ENCODE measurements at regions not wholly inside any gene's neighbourhood (a gene's known extent, or its start where the extent isn't known, plus 50 kb on each side); places are given as distances from the start of the nearest gene placed in this dataset.
"Not testable (repeated sequence)": the region's sequence is repeated elsewhere in the genome, so short reads cannot be mapped to it uniquely, and the experiment has no call there.

DNA sequence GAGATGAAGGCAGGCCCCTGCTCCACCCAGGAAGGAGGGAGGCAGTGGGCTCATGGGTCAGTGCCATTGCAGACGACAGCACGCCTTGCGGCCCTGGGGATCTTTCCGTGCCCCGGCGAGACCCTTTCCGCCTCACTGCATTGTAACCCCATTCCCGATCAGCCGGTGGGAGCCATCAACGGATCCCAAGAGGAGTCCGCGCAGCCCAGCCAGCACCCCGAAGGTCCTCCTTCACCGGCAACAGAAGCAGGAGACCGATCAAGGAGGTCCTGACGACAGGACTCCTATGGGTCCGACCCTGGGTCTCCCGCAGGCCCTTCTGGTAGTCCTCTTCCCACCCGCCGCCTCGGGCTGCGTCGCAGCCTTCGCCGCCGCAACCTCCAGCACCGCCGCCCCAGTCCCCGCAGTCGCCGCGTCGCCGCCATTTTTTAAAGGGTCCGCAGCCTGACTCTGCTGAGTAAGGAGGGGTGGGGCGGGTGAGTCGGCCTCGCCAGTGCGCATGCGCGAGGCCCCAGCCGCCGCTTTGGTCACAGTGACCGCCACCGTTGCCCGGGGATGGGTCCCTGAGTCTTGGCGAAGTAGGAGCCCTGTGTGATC is 1417.0 kb upstream of the PCDH10 start:
- DNase-seq = not testable (repeated sequence)

GRCh38 chr4:131734321-131734720 is 1414.8 kb upstream of the PCDH10 start:
- not testable (repeated sequence) for DNase-seq

GRCh38 chr4:131734851-131735385 is 1414.2 kb upstream of the PCDH10 start:
- DNase-seq = not testable (repeated sequence)

DNA sequence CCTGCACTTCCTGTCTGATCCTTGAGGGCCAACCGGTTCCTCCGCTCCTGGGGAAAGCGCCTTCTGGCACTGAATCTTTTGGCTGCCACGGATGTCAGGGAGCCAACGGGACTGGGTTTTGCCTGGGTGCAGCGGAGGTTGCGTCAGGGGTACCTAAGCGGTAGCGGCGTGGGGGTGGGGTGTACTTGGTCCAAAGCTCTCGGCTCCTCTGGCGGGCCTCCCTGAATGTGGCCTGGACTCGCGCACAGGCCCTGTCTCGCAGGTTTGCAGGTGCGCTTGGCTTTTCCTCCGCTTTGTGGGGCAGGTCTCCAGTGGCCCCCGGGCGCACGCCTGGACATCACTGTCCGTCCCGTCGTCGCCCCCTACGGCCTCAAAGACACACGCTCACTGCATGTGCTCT is 1410.1 kb upstream of the PCDH10 start:
- not testable (repeated sequence) for DNase-seq

DNA sequence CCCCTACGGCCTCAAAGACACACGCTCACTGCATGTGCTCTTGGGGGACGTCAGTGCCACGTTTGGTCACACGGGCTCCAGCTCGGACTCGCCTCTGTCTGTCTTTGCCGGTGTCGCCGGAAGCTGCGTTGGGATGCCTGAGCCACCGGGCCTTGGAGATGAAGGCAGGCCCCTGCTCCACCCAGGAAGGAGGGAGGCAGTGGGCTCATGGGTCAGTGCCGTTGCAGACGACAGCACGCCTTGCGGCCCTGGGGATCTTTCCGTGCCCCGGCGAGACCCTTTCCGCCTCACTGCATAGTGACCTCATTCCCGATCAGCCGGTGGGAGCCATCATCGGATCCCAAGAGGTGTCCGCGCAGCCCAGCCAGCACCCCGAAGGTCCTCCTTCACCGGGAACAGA is 1407.3 kb upstream of the PCDH10 start:
- DNase-seq = not testable (repeated sequence)

- not testable (repeated sequence) for DNase-seq
Measured at GRCh38 chr4:131742536-131743205, 1406.4 kb upstream of the PCDH10 start.

GRCh38 chr4:131743348-131743747 is 1405.7 kb upstream of the PCDH10 start:
- DNase-seq = not testable (repeated sequence)

DNA sequence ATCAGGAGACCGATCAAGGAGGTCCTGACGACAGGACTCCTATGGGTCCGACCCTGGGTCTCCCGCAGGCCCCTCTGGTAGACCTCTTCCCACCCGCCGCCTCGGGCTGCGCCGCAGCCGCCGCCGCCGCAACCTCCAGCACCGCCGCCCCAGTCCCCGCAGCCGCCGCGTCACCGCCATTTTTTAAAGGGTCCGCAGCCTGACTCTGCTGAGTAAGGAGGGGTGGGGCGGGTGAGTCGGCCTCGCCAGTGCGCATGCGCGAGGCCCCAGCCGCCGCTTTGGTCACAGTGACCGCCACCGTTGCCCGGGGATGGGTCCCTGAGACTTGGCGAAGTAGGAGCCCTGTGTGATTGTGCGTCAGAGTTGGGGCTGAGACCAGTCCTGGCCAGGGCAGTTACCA is 1401.9 kb upstream of the PCDH10 start:
- not testable (repeated sequence) for DNase-seq

DNA sequence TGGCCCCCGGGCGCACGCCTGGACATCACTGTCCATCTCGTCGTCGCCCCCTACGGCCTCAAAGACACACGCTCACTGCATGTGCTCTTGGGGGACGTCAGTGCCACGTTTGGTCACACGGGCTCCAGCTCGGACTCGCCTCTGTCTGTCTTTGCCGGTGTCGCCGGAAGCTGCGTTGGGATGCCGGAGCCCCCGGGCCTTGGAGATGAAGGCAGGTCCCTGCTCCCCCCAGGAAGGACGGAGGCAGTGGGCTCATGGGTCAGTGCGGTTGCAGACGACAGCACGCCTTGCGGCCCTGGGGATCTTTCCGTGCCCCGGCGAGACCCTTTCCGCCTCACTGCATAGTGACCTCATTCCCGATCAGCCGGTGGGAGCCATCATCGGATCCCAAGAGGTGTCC is 1399.9 kb upstream of the PCDH10 start:
- not testable (repeated sequence) for DNase-seq

GRCh38 chr4:131750006-131750405 is 1399.1 kb upstream of the PCDH10 start:
- DNase-seq = not testable (repeated sequence)

DNA sequence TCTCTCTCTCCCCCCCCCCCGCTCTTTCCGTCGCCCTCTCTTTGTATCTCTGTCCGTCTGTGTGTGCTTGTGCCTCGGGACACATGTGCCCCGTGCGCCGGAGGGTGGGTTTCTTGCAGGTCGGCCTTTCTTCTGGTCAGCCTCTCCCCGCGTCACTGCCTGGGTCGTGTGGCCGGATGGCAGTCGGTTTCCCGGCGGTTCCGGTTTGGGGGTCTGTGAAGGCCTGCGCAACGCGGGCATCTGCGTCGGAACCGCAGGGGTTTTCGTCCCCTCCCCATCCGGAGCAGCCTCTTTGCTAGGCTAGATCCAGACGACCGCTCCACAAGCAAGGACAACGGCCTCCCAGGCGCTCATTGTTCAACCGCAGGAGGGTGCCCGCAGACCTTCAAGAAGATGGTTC is 1398.6 kb upstream of the PCDH10 start:
- DNase-seq = not testable (repeated sequence)

- DNase-seq = not testable (repeated sequence)
Measured at GRCh38 chr4:131762234-131762633, 1386.9 kb upstream of the PCDH10 start.

- DNase-seq = no peak
Measured at GRCh38 chr4:131764730-131765129, 1384.4 kb upstream of the PCDH10 start.

DNA sequence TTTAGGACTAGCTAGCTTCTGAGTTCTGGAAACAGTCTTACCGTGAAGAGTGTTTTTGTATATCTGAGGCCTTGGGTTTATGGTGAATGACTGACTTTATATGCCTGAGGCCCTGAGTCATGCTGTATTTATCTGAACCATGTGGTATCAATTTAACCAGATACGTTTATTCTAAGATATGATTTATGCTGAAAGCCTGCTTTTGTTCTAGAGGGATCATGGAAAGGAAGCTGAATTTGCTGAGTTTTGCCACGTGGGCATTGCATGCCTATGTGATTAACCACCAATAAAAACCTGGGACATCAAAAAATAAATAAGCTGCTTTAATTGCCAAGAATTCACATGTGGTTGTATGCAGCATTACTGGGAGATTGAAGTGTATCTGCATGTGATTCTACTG is 1374.7 kb upstream of the PCDH10 start:
- not testable (repeated sequence) for DNase-seq

- DNase-seq = not testable (repeated sequence)
Measured at GRCh38 chr4:131810565-131810964, 1338.5 kb upstream of the PCDH10 start.

Measured in hindlimb muscle (tissue), 1 donor.